ENCODE measurements at regions not wholly inside any gene's neighbourhood (a gene's known extent, or its start where the extent isn't known, plus 50 kb on each side); places are given as distances from the start of the nearest gene placed in this dataset.
"Not testable (repeated sequence)": the region's sequence is repeated elsewhere in the genome, so short reads cannot be mapped to it uniquely, and the experiment has no call there.

DNA sequence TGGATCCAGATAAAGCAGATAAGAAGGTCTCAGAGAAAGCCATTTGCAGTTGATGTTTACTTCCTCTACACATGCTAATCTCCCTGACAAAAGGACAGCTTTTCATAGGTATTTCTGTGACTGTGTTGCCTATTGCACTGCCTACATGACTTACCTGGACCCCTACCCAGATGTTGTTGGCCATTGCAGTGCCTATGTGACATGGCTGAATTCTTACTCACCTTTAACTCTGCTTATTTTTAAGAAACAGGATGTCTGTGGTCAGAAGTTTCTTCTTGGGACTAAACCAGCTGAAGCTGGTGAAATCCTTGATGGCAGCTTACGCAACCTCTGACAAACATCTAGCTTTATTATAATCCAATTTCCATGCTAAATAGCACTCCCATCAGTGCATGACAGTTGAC is 50.7 kb downstream of the PPIAL4D start:
- not testable (repeated sequence) for DNase-seq (ENCODE audit: low read depth in 2 of 2)

DNA sequence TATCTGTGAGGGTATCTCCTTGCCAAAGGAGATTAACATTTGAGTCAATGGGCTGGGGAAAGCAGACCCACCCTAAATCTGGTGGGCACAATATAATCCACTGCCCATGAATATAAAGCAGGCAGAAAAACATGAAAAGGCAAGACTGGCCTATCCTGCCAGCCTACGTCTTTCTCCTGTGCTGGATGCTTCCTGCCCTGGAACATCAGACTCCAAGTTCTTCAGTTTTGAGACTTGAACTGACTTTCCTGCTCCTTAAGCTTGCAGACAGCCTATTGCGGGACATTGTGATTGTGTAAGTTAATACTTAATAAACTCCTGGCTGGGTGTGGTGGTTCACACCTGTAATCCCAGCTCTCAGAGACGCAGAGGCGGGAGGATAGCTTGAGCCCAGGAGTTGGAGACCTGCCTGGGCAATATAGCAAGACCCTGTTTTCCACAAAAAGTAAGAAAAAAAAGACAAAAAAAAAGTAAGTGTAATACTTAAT is 52.4 kb downstream of the PPIAL4D start:
- not testable (repeated sequence) for DNase-seq (ENCODE audit: low read depth in 2 of 2)

DNA sequence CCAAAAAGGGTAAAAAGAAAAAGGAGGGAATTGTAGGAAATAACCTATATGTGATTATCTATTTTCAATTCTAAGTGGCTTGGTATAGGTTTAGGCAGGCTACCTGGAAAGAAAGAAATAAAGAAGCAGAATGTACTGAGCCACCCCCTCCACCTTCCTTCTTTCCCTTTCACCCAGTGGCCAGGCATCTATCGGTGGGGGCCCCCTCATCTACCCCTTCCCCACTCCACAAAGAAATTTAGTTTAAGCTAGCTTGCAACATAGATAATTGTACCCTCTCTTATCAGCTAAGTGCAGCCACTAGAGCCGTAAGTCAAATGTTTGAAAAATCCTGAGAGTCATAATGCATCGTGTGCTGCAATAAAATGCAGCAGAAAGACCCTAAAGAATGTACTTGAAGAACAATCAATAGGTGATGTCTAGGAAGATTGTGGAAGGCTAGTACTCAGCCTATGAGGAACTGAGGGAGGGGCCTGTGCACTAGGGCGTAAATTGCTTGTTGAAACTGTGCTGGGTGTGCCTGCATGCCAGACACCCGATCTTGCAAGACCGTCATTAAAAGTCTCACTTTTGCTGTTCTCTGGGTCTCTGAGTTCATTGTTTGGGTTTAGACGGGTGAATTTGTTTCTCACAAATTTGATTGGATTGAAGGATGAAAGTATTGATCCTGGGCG is 53.0 kb downstream of the PPIAL4D start:
- DNase-seq (ENCODE audit: low read depth in 2 of 2), result not testable (repeated sequence)

DNA sequence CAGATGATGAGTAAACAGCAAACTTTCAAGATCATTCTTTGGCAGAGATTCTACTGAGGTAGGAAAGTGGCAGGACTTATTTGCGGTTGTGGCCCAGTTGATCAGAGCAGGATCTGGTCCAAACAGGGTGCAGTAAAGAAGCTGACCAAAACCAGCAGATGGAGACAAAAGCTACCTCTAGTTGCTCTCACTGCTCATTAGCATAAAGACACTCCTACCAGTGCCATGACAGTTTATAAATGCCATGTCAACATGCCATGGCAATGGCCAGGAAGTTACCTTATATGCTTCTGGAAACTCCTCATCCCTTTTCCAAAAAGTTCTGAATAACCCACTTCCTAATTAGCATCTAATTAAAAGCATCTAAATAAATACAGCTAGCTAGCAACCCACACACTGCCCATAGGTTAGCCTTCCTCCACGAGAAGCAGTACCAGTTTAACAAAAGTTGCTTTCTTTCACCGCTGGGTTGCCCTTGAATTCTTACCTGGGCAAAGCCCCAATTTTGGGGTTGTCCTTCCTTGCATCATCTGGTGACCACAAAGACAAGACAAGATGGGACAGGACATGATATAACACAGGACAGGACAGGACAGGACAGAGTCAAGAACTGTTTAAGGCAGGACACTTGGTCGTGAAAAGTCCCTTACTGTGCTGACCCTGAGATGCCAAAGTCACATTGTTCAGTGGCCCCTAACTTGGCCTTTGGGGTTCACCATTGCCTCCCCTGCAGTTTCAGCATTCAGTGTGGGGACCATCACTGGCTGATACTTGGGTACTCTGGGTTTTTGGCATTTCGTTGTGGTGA is 59.2 kb downstream of the PPIAL4D start:
- DNase-seq (ENCODE audit: low read depth in 2 of 2), result not testable (repeated sequence)

DNA sequence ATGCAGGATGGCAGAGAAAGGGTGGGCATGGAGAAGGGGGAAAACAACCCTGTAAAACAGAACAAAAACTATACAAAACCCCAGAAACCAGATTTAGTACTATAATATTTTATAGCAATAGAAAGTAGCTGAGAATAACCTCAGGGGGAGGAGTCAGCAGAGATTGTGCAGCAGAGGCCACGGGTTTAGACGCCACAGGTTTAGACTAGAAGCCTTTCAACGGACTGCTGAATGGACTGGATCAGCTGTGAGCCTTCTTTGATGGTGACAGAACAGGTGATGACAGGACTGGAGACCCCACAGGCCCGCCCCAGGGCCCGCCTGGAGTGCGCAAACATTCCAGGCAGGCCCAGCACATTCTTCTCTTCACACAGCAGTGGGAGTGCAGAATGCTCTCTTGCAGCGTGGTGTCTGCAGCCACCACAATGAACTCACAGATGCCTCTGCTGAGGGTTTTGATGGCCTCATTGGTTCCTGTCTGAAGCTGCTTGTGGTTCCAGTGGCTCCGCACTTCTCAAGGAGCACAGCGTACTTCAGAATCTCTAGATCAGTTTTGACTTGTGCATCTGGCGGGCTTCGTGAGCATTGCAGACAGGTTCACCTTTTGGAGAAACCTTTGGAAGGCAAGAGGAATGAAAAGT is 65.6 kb downstream of the PPIAL4D start:
- DNase-seq (ENCODE audit: low read depth in 2 of 2), result peak in 1 of 2 donors; percentile 2

DNA sequence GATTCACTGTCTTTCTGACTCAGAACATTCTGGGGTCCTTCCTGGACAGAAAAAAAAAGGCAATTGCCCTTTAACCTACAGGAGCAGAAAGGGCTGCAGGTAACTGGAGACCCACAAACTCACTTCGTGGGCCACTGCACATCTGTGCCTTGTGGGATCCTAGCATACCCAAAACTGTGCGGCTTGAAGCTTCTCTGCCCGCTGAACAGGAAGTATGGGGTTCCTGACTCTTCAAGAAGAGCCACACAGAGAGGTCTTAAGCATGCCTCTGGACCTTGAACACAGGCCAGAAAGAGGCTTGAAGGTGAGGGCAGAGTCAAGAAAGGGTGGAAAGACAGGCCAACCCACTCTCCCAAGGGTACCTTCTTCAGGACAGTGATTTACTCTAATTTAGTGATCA is 67.6 kb downstream of the PPIAL4D start:
- not testable (repeated sequence) for DNase-seq (ENCODE audit: low read depth in 2 of 2)

DNA sequence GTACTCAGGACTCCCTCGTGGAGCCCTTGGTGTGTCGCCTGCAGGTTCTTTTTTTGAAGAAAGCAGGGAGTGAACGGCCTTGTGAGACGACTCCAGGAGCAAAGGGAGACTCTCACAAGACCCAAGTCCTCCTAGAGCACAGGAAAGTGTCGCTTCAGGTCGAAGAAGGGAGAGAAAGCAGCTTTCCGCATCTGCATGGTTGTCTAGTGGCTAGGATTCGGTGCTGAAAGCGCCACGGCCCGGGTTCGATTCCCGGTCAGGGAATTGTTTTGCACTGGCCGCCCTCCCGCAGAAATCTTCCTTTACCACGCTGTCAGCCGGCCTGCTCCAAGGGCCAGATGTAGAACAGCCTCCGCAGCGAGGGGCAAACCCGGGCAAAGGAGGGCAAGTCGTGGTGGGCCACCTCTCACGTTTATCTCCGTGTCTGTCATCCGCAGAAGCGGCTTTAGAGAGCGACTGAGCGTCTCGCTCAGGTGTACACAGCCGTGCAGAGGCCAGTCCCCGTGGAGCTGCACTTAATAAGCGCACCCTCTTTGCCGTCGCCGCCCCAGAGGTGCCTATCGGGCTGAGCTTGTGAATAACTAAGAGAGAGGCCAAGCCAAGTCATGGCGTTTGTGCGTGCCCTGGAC is 72.6 kb downstream of the FAM72D start:
- not testable (repeated sequence) for DNase-seq (ENCODE audit: low read depth in 2 of 2)

DNA sequence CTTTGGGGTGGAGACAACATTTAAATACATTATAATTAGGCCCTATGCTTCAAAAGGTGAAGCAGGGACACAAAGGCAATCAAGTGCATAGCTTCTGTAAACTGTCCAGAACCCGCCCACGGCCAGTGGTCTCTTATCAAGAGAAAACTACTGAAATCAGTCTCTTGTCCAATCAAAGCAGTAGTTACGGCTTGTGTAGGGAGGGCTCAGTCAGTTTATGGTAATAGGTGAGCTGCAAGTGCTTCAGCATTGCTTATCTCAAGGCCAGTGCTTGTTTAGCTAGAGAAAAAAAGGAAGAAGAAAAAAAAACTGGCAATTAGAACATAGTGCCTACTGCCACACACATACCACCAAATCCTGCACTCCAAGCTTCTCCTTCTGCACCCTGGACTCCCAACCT is 68.6 kb downstream of the FAM72D start:
- not testable (repeated sequence) for DNase-seq (ENCODE audit: low read depth in 2 of 2)

Measured in stimulated activated CD8-positive, alpha-beta memory T cell treated with anti-CD3 and anti-CD28 coated beads, Interleukin-2, amount 100 ng/mL, for 1 hour (primary cell).